NT2/D1 (cell line): ENCODE measurements at regions not wholly inside any gene's neighbourhood (a gene's known extent, or its start where the extent isn't known, plus 50 kb on each side); places are given as distances from the start of the nearest gene placed in this dataset.

ENCODE experiments used
- SUZ12 ChIP-seq: IDR thresholded peaks from 2 replicates; pipeline ENCODE4 v1.6.1; 2011; ENCODE audit not compliant: insufficient read length, insufficient read depth; ENCODE audit errors: extremely low read depth
- YY1 ChIP-seq: IDR thresholded peaks from 2 replicates; pipeline ENCODE4 v1.6.1; 2011; ENCODE audit not compliant: insufficient read length, insufficient read depth

DNA sequence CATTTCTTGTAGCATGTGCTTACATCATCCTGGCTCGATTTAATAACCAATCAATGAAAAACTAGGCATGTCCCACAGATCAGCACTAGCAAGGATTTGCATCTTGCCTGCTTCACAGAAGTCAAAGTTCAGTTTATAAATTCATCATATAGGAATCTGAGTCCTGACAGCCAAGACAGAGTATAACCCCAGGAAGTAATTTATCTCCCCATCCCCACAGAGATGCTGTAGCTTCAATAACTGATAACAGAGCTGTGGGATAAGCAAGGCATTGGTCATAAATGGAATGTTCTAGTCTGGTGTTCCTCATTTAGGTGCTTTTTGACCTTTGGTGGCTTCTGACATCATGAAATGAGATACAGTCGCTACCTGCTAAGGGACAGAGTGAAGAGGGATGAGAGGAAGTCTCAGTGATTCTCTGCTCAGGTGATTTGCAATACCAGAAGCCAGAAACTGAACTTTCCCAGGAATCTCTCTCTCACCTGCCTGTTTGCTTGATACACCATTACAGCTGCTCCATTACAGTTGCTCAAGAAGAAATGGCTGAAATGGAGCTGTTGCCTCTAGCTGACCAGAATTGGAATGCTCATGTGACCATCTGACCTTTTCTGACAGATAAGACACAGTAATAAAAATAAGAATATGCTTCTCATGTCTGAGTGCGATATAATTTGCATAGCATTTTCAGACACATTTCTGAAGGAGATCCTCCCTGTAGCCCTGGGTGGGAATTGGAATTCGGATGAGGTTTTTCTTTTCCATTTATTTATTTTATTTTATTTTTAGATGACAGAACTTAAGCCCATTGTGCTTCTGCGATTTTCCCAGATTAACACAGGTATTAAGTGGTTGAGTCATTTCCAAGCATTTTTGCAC is 217.1 kb upstream of the KCNMB2 start:
- TF ChIP-seq YY1 (no peak), SUZ12 (no peak)
